Lower leg skin (tissue), 3 donors: ENCODE measurements at regions not wholly inside any gene's neighbourhood (a gene's known extent, or its start where the extent isn't known, plus 50 kb on each side); places are given as distances from the start of the nearest gene placed in this dataset.

Source experiments
- CTCF ChIP-seq, 3 donors: fragments of 450-650 bp; IDR thresholded peaks; one replicate each; pipeline ENCODE4 v1.5.1; 2016; ENCODE audit warnings: antibody characterized with exemption in 3 of 3, mild to moderate bottlenecking in 3 of 3, moderate library complexity in 2 of 3
- POLR2A ChIP-seq, 2 donors: fragments of 450-650 bp; IDR thresholded peaks; one replicate each; pipeline ENCODE4 v1.6.1; 2016 to 2017; ENCODE audit warnings: antibody characterized with exemption in 2 of 2, mild to moderate bottlenecking in 1 of 2, moderate library complexity in 1 of 2

- TF ChIP-seq CTCF (IDR thresholded peaks at IDR 0.05) (no peak), POLR2A (IDR thresholded peaks at IDR 0.05) (no peak)
These were observed 203.6 kb upstream of the PRSS58 start for GRCh38 chr7:142461437-142461836.
